GM12878 (cell line): ENCODE measurements at regions not wholly inside any gene's neighbourhood (a gene's known extent, or its start where the extent isn't known, plus 50 kb on each side); places are given as distances from the start of the nearest gene placed in this dataset.

ENCODE experiments used
- BCL3 ChIP-seq: IDR thresholded peaks from 2 replicates; pipeline ENCODE4 v1.6.1; 2011; ENCODE audit warnings: borderline replicate concordance, low read depth, mild to moderate bottlenecking, moderate library complexity, low read length; ENCODE audit not compliant: insufficient read depth, poor library complexity, severe bottlenecking
- NFXL1 ChIP-seq: fragments of 450-650 bp; IDR thresholded peaks from 2 replicates; pipeline ENCODE4 v1.6.1; 2017; ENCODE audit warnings: antibody characterized with exemption, mild to moderate bottlenecking, borderline replicate concordance
- ZBTB33 ChIP-seq: fragments of 450-650 bp; IDR thresholded peaks from 2 replicates; pipeline ENCODE4 v1.6.1; 2017; ENCODE audit warnings: mild to moderate bottlenecking
- TF ChIP-seq, protein P1 (sequence below), 3 experiments: IDR thresholded peaks in 2 of 3; conservative IDR thresholded peaks in 1 of 3; 2 replicates each; pipeline ENCODE4 v1.5.1; 2011; ENCODE audit warnings: low read depth in 3 of 3, low read length in 3 of 3, mild to moderate bottlenecking in 3 of 3, control low read depth in 2 of 3, moderate library complexity in 2 of 3, inconsistent platforms in 1 of 3, mixed read lengths in 1 of 3; ENCODE audit not compliant: control insufficient read depth in 2 of 3, insufficient read depth in 1 of 3; ENCODE audit errors: extremely low read depth in 1 of 3

- TF ChIP-seq ZBTB33 (no peak), NFXL1 (0 out of 2 replicates have a peak, but pooled peaks have one; percentile 44), BCL3 (no peak)
- TF ChIP-seq, protein P1, sequence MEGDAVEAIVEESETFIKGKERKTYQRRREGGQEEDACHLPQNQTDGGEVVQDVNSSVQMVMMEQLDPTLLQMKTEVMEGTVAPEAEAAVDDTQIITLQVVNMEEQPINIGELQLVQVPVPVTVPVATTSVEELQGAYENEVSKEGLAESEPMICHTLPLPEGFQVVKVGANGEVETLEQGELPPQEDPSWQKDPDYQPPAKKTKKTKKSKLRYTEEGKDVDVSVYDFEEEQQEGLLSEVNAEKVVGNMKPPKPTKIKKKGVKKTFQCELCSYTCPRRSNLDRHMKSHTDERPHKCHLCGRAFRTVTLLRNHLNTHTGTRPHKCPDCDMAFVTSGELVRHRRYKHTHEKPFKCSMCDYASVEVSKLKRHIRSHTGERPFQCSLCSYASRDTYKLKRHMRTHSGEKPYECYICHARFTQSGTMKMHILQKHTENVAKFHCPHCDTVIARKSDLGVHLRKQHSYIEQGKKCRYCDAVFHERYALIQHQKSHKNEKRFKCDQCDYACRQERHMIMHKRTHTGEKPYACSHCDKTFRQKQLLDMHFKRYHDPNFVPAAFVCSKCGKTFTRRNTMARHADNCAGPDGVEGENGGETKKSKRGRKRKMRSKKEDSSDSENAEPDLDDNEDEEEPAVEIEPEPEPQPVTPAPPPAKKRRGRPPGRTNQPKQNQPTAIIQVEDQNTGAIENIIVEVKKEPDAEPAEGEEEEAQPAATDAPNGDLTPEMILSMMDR (IDR thresholded peaks at IDR 0.05 in 2 of 3, conservative IDR thresholded peaks at IDR 0.05 in 1 of 3; ENCODE audit: control insufficient read depth in 2 of 3, extremely low read depth in 1 of 3, insufficient read depth in 1 of 3, low read depth in 3 of 3, low read length in 3 of 3), result peak; percentile 93 to 96 (median 93)
- TF ChIP-seq, all 136 proteins: peak for 12
Observed at GRCh38 chr1:47710329-47711071, 272.7 kb downstream of the FOXD2 start (continued).
